Stimulated activated CD4-positive, alpha-beta T cell treated with anti-CD3 and anti-CD28 coated beads, Interleukin-12 subunit alpha, Interleukin-12 subunit beta, amount 100 ng/mL, for 24 hours (primary cell): ENCODE measurements at regions not wholly inside any gene's neighbourhood (a gene's known extent, or its start where the extent isn't known, plus 50 kb on each side); places are given as distances from the start of the nearest gene placed in this dataset.

Experiments
- DNase-seq, 2 experiments: peaks; one replicate each; pipeline ENCODE4 v3.0.0-alpha.2; 2020; ENCODE audit warnings: low read depth in 2 of 2

DNA sequence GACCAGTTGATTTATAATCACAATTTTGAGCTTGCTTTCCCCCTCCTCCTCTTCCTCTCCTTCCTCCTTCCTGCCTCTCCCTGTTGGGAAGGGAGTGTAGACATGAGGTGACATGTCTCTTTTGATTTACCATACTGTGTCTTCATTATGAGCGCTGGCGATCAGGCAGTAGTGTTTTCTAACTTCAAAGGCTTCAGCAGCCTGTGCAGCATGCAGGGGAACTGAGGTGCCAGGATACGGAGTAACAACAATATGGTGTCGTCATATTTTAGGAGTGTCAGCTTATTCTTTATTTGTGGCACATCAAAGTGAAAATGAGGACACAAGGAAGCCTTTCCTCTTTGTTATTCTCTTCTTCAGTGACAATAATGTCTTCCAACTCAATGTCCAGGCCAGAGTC lies 864.2 kb downstream of the SLC4A3 start:
- no peak for DNase-seq

DNA sequence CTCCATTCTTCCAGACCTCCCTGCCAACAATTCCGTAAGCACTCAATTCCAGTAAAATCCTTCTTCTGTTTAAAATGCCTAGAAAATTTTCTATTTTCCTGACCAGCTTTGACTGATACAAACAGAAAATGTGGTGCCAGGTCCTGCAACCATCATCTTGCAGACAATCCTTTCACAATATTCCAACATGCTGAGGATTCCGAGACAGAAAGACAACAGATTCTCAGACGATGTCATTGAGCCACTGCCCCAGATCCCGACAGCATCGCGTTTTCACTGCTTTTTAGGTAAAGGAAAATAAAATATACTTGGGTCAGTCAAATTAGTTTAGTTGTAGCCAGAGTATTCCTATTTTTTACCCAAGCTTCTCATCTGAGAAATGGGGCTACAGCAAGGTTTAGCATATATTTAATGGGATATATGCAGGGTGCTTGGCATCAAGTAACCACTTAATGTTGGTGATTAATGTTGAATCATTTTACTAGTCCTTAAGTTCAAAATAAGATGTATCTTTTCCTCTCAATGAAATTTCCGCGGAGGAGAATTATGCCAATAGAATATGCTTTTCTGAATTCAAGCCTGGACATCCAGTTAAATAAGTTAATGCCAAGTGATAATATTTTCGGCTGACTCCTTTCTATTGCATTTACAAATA lies 866.6 kb downstream of the SLC4A3 start:
- DNase-seq = no peak

GRCh38 chr2:220496513-220496912 lies 869.1 kb downstream of the SLC4A3 start:
- no peak for DNase-seq

DNA sequence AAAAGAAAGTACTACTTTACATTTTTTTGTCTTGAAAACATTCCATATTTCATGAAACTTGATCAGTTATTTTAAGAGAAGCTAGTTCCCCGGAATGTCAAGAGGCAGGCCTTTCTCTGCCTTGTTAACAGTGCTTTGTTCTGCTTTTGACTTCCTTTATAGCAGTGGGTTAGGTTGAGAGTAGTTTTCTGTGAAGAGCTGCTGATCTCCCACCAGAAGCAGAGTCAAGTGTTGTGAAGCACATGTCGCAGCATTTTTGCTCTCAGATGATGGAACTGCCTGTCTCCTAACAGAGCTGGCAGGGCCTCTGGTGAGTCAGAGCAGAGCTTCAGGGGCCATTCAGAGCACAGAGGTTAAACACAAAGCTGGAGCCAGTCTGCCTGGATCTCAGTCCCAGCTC lies 871.8 kb downstream of the SLC4A3 start:
- no peak for DNase-seq

- no peak for DNase-seq
Observed at GRCh38 chr2:220502539-220502938, 875.1 kb downstream of the SLC4A3 start.

DNA sequence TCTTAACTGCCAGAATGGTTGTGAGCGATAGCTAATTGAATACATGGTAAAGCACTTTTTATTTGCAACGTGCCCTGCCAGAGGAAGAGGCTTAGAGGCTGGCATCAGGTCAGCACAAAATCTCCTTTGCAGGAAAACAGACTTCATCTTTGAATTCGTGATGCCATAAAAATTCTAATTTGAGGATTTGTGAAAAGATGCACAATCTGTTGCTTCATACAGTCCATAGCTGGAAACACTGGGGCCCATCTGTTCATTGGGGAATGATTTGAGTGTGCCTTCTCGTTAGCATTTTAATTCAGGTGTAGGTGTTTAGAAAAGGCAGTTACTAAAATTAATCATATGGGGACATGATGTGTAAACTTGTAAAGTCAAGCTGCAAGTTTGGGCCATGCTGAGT lies 876.0 kb downstream of the SLC4A3 start:
- DNase-seq = no peak

- DNase-seq = no peak
Observed at GRCh38 chr2:220504938-220505503, 877.6 kb downstream of the SLC4A3 start.

- DNase-seq = no peak
Observed at GRCh38 chr2:220506466-220506865, 879.0 kb downstream of the SLC4A3 start.

DNA sequence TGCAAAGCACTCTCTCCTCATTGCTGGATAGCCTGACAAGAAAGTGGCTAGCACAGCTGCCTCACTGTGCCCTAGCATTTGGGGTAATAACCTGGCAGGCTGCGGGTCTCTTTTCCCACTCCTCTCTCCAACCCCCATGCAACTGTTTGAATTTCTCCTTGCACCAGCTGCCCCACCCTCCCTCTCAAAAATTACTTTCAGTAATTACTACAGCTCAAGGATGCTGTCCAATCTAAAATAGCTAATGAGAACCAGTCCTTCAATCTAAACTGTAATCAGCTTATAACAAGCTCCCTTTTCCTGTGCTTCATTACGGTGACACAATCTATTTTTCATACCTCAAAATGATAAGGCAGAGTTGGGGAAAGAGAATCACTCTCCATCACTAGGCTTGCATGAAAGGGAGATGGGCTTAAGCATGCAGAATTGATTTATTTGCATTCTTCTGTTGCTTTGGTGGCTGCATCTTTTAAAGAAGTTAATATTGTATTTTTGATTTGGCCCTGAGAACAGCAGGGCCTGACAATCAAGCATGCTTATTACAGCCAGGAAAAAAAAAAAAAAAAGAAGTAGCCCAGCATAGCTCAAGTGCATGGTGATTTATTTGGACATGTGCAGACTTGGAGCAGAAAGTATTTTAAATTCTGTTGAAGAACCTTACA lies 881.8 kb downstream of the SLC4A3 start:
- no peak for DNase-seq

GRCh38 chr2:220509966-220510365 lies 882.5 kb downstream of the SLC4A3 start:
- no peak for DNase-seq

- no peak for DNase-seq
Observed at GRCh38 chr2:220510668-220511067, 883.2 kb downstream of the SLC4A3 start.

GRCh38 chr2:220512419-220512818 lies 885.0 kb downstream of the SLC4A3 start:
- no peak for DNase-seq

DNA sequence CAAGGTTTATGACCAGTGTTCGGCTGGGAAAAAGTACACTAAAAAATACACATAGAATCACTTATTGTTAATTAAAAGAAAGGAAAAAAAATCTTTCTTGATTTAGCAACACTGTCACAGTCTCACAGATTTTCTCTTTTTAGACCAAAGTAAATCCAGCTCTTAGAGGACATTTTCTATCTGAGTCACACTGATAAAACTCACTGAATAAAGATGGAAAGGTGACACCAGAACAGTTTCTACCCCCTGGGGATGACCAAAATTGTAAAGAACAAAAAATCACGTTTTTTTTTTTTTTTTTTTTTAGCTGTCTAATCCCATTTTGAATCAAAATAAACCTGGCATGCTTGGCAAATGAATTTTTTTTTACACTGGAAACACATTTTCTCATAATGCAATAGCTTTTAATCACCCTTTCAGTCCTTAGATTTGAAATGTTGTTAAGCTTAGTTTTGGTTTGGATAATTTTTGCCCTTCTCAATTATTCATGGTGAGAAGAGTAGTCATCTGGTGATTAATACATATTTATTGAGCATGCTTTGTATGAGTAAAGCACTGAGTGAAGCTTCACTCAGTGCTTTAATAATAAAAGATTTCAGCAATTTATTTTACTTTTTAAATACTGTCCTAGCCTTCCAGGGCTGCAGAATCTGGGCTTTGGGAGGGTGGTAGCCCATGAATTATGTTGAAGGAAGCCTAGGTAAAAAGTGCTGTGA lies 886.3 kb downstream of the SLC4A3 start:
- DNase-seq = no peak

DNA sequence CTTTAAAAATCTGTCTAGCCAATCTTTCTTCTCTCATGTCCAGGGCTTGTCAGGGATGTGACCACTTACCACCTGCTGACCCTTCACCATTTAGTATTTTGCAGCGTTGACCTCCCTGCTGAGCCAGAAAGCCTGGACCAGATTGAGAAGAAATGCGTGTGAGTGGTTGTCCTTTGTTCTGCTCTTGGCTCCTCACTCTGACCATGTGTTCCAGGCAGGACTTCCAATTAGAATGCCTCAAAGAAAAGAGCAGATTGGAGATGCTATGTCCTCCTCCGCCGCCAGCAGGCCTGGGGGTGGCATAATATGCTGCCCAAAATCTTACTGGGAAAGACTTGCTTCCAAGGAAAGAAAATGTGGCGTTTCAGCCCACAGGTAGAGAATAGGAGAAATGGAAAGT lies 894.1 kb downstream of the SLC4A3 start:
- DNase-seq = no peak

- DNase-seq = no peak
Observed at GRCh38 chr2:220528180-220528675, 900.8 kb downstream of the SLC4A3 start.

- DNase-seq = no peak
Observed at GRCh38 chr2:220531216-220531615, 903.8 kb downstream of the SLC4A3 start.

DNA sequence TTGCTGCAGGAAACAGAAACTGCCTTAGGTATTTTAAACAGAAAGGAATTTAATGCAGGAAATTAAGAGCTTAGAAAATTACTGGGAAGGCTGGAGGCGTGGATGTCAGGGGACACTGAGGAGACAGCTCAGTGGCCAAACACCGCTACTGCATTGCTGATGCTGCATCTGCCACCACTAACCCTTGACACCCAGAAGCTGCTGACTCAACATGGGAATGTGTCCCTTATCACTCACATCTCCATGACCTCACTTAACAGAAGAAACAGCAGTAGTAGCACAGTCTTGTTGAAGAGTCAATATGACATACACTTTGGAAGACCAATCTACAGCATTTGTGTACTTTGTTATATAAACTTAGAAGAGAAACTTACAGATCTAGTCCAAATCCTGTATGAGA lies 906.1 kb downstream of the SLC4A3 start:
- no peak for DNase-seq

DNA sequence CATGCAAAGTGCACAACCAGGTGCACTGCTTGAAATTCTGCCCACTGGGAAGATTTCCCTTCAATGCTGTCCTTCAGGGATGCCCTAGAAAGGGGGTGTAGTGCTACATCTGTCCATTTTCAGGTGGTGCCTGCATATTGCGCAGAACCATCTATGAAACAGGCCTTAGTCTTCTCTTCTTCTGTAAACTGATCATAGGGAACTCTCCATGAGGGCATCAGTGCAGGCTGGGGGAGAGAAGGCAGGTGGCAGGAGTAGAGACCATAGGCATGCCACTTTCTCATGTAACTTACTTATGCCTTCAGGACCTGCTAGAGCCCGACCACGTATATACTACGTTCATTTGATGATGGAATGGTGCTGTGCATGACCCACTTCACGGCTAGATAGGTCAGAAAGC lies 912.1 kb downstream of the SLC4A3 start:
- no peak for DNase-seq

- DNase-seq = no peak
Observed at GRCh38 chr2:220544049-220544448, 916.6 kb downstream of the SLC4A3 start.

- DNase-seq = no peak
Observed at GRCh38 chr2:220550995-220551700, 923.7 kb downstream of the SLC4A3 start.

GRCh38 chr2:220552790-220553535 lies 925.5 kb downstream of the SLC4A3 start:
- no peak for DNase-seq
